ENCODE measurements at regions not wholly inside any gene's neighbourhood (a gene's known extent, or its start where the extent isn't known, plus 50 kb on each side); places are given as distances from the start of the nearest gene placed in this dataset.

DNA sequence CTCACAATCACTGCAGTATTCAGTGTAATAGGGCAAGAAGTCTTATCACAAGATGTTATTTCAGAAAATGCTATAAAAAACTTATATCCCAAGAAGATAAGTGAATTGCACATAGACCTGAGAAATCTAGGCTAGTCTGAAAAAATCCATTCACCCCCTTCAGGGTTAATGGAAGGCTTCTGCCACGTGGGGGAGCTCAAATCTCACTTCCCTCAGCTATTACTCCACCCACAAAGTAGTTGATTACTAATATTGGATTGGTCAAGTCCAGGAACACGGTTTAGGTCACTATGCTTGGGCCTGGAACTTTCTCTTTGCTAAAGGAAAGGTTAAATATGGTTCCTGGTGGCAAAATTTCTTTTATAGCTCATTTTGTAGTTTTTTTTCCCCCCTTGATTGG lies 51.2 kb upstream of the ADAM23 start:
- FAIRE-seq, result peak; percentile 97
- TF ChIP-seq POLR2AphosphoS5 (IDR thresholded peaks at IDR 0.05; ENCODE audit: low read depth, low read length) (no peak), TAF1 (IDR thresholded peaks at IDR 0.05; ENCODE audit: borderline replicate concordance, low read depth, low read length) (no peak), POLR2A (IDR thresholded peaks at IDR 0.05; ENCODE audit: low read depth, low read length) (no peak)

More for the DNA sequence above, 51.2 kb upstream of the ADAM23 start:
- no peak for DNase-seq (ENCODE audit: insufficient read length)
